Naive thymus-derived CD4-positive, alpha-beta T cell (primary cell): ENCODE measurements at regions not wholly inside any gene's neighbourhood (a gene's known extent, or its start where the extent isn't known, plus 50 kb on each side); places are given as distances from the start of the nearest gene placed in this dataset.
A peak's percentile ranks its signal among the peaks of the same experiment; 100 is the strongest.

Experiments used
- ATAC-seq: fragments of 150-1000 bp; cut with Tn5 transposase; 2 replicates; pipeline ENCODE4 v1.10.0; 2021; ENCODE audit warnings: mild to moderate bottlenecking, moderate library complexity
- CTCF ChIA-PET: fragments of 350-600 bp; sonication (Branson Sonifier 250); formaldehyde crosslinking; loops from one replicate; lab custom pipeline; 2021; ENCODE audit warnings: antibody characterized with exemption; lab: Charles Lee
- POLR2A ChIA-PET: fragments of 350-600 bp; sonication (Branson Sonifier 250); formaldehyde crosslinking; loops from one replicate; lab custom pipeline; 2021; ENCODE audit warnings: antibody characterized with exemption, inconsistent platforms; lab: Charles Lee
- DNase-seq, 9 donors: peaks; one replicate each; pipeline versions ENCODE4 v3.0.0 to v3.0.0-alpha.2; 2020 to 2022; ENCODE audit warnings: mixed read lengths in 1 of 9
- H3K27ac ChIP-seq: one replicate; pipeline ENCODE4 v1.7.0; 2013; ENCODE audit warnings: mild to moderate bottlenecking, low read depth, low read length, moderate library complexity
- H3K27me3 ChIP-seq, 2 donors: one replicate each; pipeline ENCODE4 v1.7.0; 2013; ENCODE audit warnings: low read length in 2 of 2, mild to moderate bottlenecking in 2 of 2, moderate library complexity in 2 of 2; ENCODE audit not compliant: control insufficient read depth in 2 of 2, insufficient read depth in 2 of 2
- H3K36me3 ChIP-seq, 3 experiments: 1 replicate in 2 of 3; 2 replicates in 1 of 3; pipeline ENCODE4 v1.7.0; 2013; ENCODE audit warnings: low read length in 3 of 3, mild to moderate bottlenecking in 3 of 3, moderate library complexity in 1 of 3; ENCODE audit not compliant: insufficient read depth in 3 of 3, control insufficient read depth in 2 of 3
- H3K4me1 ChIP-seq, 2 donors: one replicate each; pipeline ENCODE4 v1.7.0; 2013; ENCODE audit warnings: low read length in 2 of 2, mild to moderate bottlenecking in 2 of 2, moderate library complexity in 1 of 2; ENCODE audit not compliant: control insufficient read depth in 2 of 2, insufficient read depth in 2 of 2
- H3K4me3 ChIP-seq: 2 replicates; pipeline ENCODE4 v1.7.0; 2013; ENCODE audit warnings: mild to moderate bottlenecking, low read length
- H3K9me3 ChIP-seq, 3 experiments: 1 replicate in 2 of 3; 2 replicates in 1 of 3; pipeline ENCODE4 v1.7.0; 2013; ENCODE audit warnings: low read length in 3 of 3; ENCODE audit not compliant: control insufficient read depth in 2 of 3
- H3K27ac Mint-ChIP-seq, 9 donors: one replicate each; pipeline ENCODE4 v1.8.0; 2020 to 2022; ENCODE audit warnings: mixed read lengths in 9 of 9, mild to moderate bottlenecking in 8 of 9, moderate library complexity in 5 of 9, inconsistent platforms in 2 of 9
- H3K27me3 Mint-ChIP-seq, 5 donors: one replicate each; pipeline ENCODE4 v1.8.0; 2021 to 2022; ENCODE audit warnings: mixed read lengths in 5 of 5, mild to moderate bottlenecking in 1 of 5
- H3K36me3 Mint-ChIP-seq, 5 donors: one replicate each; pipeline ENCODE4 v1.8.0; 2020 to 2022; ENCODE audit warnings: mixed read lengths in 5 of 5, mild to moderate bottlenecking in 3 of 5, inconsistent platforms in 1 of 5
- H3K4me1 Mint-ChIP-seq, 7 donors: one replicate each; pipeline ENCODE4 v1.8.0; 2020 to 2022; ENCODE audit warnings: mixed read lengths in 7 of 7, mild to moderate bottlenecking in 3 of 7, inconsistent platforms in 1 of 7
- H3K4me3 Mint-ChIP-seq, 10 donors: one replicate each; pipeline ENCODE4 v1.8.0; 2020 to 2022; ENCODE audit warnings: mild to moderate bottlenecking in 10 of 10, mixed read lengths in 10 of 10, moderate library complexity in 6 of 10, inconsistent platforms in 2 of 10
- H3K9me3 Mint-ChIP-seq, 11 donors: one replicate each; pipeline ENCODE4 v1.8.0; 2020 to 2022; ENCODE audit warnings: mixed read lengths in 11 of 11, mild to moderate bottlenecking in 4 of 11, inconsistent platforms in 1 of 11, moderate library complexity in 1 of 11
- intact Hi-C, 2 donors: fragments of 100-400 bp; cut with micrococcal nuclease; formaldehyde crosslinking; loops; one replicate each; pipeline ENCODE4 v1.15.1; 2023

DNA sequence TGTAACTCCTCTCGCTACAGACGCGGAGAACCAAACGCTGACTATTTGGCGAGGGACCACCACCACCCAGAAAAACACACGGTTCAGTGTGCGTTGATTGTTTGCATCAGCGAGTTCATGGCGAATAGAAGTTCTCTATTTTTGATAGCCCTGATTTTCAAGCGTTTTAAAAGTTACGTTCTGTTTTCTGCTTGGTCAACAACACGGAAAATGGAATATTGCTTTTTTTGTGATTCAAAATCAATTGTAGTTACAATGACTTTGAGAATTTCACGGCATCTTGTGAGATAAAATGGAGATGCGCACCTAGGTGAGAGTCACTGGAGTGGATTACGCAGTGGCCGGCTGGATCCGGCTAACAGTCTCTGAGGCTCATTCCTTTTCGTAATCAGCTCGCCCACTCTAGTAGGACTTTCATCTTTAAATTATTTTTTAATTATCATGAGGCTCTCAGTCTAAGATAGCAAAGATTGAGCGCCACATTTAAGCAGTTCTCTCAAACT, 54.8 kb downstream of the CCDC54 start:
- peak overlapping the region; percentile 45 for H3K27ac ChIP-seq
- H3K36me3 Mint-ChIP-seq: no peaks in the 10 kb centered on the region
- H3K9me3 Mint-ChIP-seq: no peaks in the 10 kb centered on the region
- peaks cover 0 to 57% (median 4%) of the 10 kb centered on the region in 5 donors for H3K27me3 Mint-ChIP-seq
- intact Hi-C loops: loop anchor here (5.0 to 10.0 kb wide), 3 partner anchors 165 to 1120 kb away; partner anchors contain the start of gene IFT57 (in 1 of the 2)
- peaks cover 0 to 2% of the 10 kb centered on the region in 2 donors for H3K27me3 ChIP-seq
- peak overlapping the region; percentile 89 to 96 (median 93) for H3K4me3 Mint-ChIP-seq
- ChIA-PET POLR2A (interaction anchor here (0.8 to 2.5 kb wide), 2 partner anchors 90 to 92 kb away, joined by 3 to 8 read pairs; partner anchors contain the start of gene BBX), CTCF (interaction anchor here (0.6 to 2.2 kb wide), 2 partner anchors 11 to 196 kb away, joined by 4 to 9 read pairs; no protein-coding TSS in a partner anchor)
- peak in 1 of 9 donors; percentile 14 for DNase-seq
- peak overlapping the region in 7 of 9 donors; percentile 65 to 94 (median 80) for H3K27ac Mint-ChIP-seq
- H3K4me3 ChIP-seq: peak overlapping the region; percentile 83
- peaks cover 0 to 27% (median 13%) of the 10 kb centered on the region in 7 donors for H3K4me1 Mint-ChIP-seq
- H3K9me3 ChIP-seq: no peaks in the 10 kb centered on the region
- H3K36me3 ChIP-seq: no peaks in the 10 kb centered on the region
- ATAC-seq: no peak
- peaks cover 11 to 12% of the 10 kb centered on the region in 2 donors for H3K4me1 ChIP-seq

GRCh38 chr3:107432646-107433045, 55.4 kb downstream of the CCDC54 start:
- Histone ChIP-seq H3K27me3 (peaks cover 0 to 4% of the 10 kb centered on the region in 2 donors), H3K9me3 (no peaks in the 10 kb centered on the region), H3K4me3 (no peak overlapping the region), H3K27ac (no peak overlapping the region), H3K36me3 (no peaks in the 10 kb centered on the region), H3K4me1 (peaks cover 11 to 12% of the 10 kb centered on the region in 2 donors)
- no peaks in the 10 kb centered on the region for H3K36me3 Mint-ChIP-seq
- intact Hi-C loops: loop anchor here (5.0 to 10.0 kb wide), 3 partner anchors 165 to 1120 kb away; partner anchors contain the start of gene IFT57 (in 1 of the 2)
- no peak for ATAC-seq
- H3K4me3 Mint-ChIP-seq: peak overlapping the region; percentile 33 to 95 (median 93)
- peaks cover 0 to 53% (median 4%) of the 10 kb centered on the region in 5 donors for H3K27me3 Mint-ChIP-seq
- DNase-seq: no peak
- peaks cover 0 to 27% (median 13%) of the 10 kb centered on the region in 7 donors for H3K4me1 Mint-ChIP-seq
- ChIA-PET POLR2A (interaction anchor here (0.8 kb wide), 1 partner anchor 90 kb away, joined by 3 read pairs; the partner anchor contains the start of gene BBX), CTCF (no interaction called here)
- no peak overlapping the region for H3K27ac Mint-ChIP-seq
- no peaks in the 10 kb centered on the region for H3K9me3 Mint-ChIP-seq

- Mint-ChIP-seq H3K27ac (no peak overlapping the region), H3K4me3 (no peak overlapping the region), H3K36me3 (no peaks in the 10 kb centered on the region), H3K27me3 (peaks cover 4 to 29% (median 4%) of the 10 kb centered on the region in 5 donors), H3K4me1 (peaks cover 0 to 11% (median 4%) of the 10 kb centered on the region in 7 donors), H3K9me3 (no peaks in the 10 kb centered on the region)
- Histone ChIP-seq H3K4me3 (no peak overlapping the region), H3K36me3 (no peaks in the 10 kb centered on the region), H3K4me1 (peaks cover under 1 to 4% of the 10 kb centered on the region in 2 donors), H3K27me3 (peaks cover 0 to 4% of the 10 kb centered on the region in 2 donors), H3K27ac (no peak overlapping the region), H3K9me3 (no peaks in the 10 kb centered on the region)
- DNase-seq (no peak), ATAC-seq (no peak)
- intact Hi-C loops: loop anchor here in 1 of 2 donors (10.0 kb wide), 1 partner anchor 789 kb away; the partner anchor contains the start of gene IFT57
- ChIA-PET POLR2A (no interaction called here), CTCF (interaction anchor here (0.9 kb wide), 1 partner anchor 198 kb away, joined by 4 read pairs; no protein-coding TSS in a partner anchor)
Observed at GRCh38 chr3:107436029-107436428, 58.8 kb downstream of the CCDC54 start.

DNA sequence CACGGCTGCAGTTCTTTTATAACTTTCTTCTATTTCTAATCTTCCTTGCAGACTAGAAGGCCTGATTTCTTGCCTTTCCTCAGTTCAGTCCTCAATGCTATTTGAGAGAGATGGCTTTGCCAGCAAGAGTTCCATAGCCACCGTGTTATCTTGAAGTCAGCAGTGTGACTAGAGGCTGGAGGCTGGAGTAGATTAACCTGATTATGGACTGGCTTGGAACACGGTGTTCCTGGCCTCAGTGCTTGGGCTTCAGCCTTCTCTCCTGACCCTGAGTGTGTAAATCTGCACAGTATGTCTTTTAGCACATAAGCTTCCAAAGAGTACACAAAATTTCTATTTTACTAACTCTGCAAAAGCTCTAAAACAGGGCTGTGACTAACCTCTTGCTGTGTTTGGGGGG, 61.4 kb downstream of the CCDC54 start:
- Histone ChIP-seq H3K36me3 (no peaks in the 10 kb centered on the region), H3K4me1 (no peaks in the 10 kb centered on the region), H3K27ac (no peak overlapping the region), H3K4me3 (no peak overlapping the region), H3K27me3 (peaks cover 0 to 4% of the 10 kb centered on the region in 2 donors), H3K9me3 (no peaks in the 10 kb centered on the region)
- ChIA-PET POLR2A (no interaction called here), CTCF (no interaction called here)
- Mint-ChIP-seq H3K27ac (no peak overlapping the region), H3K4me1 (peaks cover 0 to 1% (median 0%) of the 10 kb centered on the region in 7 donors), H3K27me3 (peaks cover 4 to 19% (median 4%) of the 10 kb centered on the region in 5 donors), H3K36me3 (no peaks in the 10 kb centered on the region), H3K9me3 (no peaks in the 10 kb centered on the region), H3K4me3 (no peak overlapping the region)
- intact Hi-C loops: loop anchor here in 1 of 2 donors (10.0 kb wide), 1 partner anchor 786 kb away; the partner anchor contains the start of gene IFT57
- DNase-seq (no peak), ATAC-seq (no peak)

DNA sequence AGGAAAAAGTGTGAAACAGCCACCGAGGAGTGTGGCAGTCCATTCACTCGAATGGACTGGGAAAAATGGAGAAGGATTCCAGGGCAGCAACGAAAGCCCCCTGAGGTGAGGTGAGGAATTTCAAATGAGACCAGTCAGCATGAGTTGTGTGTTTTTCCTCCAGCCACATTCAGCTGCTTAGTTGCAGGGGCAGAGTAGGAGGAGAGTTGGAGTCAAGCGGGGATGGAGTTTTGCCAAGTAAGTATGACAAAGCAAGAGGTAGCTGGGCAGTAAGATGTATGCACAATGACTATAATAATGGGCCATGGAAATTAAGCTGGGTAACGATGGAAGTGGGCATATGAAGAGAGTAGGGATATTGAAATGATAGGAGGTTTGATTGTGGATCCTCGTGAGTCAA, 64.4 kb downstream of the CCDC54 start:
- CTCF ChIA-PET: no interaction called here
- no peaks in the 10 kb centered on the region for H3K9me3 Mint-ChIP-seq
- H3K36me3 Mint-ChIP-seq: no peaks in the 10 kb centered on the region
- Histone ChIP-seq H3K27ac (no peak overlapping the region), H3K4me1 (no peaks in the 10 kb centered on the region), H3K4me3 (no peak overlapping the region), H3K27me3 (peaks cover 0 to 4% of the 10 kb centered on the region in 2 donors), H3K36me3 (no peaks in the 10 kb centered on the region), H3K9me3 (no peaks in the 10 kb centered on the region)
- ATAC-seq (no peak), DNase-seq (no peak)
- intact Hi-C loops: no loop called here
- no peak overlapping the region for H3K27ac Mint-ChIP-seq
- POLR2A ChIA-PET: no interaction called here
- H3K4me1 Mint-ChIP-seq: peaks cover 0 to 1% (median 0%) of the 10 kb centered on the region in 7 donors
- no peak overlapping the region for H3K4me3 Mint-ChIP-seq
- H3K27me3 Mint-ChIP-seq: peaks cover 0 to 6% (median 4%) of the 10 kb centered on the region in 5 donors

- no peaks in the 10 kb centered on the region for H3K9me3 Mint-ChIP-seq
- no peak overlapping the region for H3K4me3 ChIP-seq
- ChIA-PET POLR2A (no interaction called here), CTCF (interaction anchor here (0.6 kb wide), 1 partner anchor 71 kb away, joined by 3 read pairs; no protein-coding TSS in a partner anchor)
- no peaks in the 10 kb centered on the region for H3K36me3 ChIP-seq
- intact Hi-C loops: no loop called here
- no peaks in the 10 kb centered on the region for H3K27me3 ChIP-seq
- no peak overlapping the region for H3K4me3 Mint-ChIP-seq
- H3K27me3 Mint-ChIP-seq: peaks cover 0 to 4% (median 0%) of the 10 kb centered on the region in 5 donors
- H3K27ac ChIP-seq: no peak overlapping the region
- no peak for ATAC-seq
- H3K36me3 Mint-ChIP-seq: no peaks in the 10 kb centered on the region
- H3K4me1 ChIP-seq: no peaks in the 10 kb centered on the region
- no peak for DNase-seq
- no peak overlapping the region for H3K27ac Mint-ChIP-seq
- no peaks in the 10 kb centered on the region for H3K4me1 Mint-ChIP-seq
- no peaks in the 10 kb centered on the region for H3K9me3 ChIP-seq
Observed at GRCh38 chr3:107443461-107443860, 66.2 kb downstream of the CCDC54 start.
